ENCODE measurements at regions not wholly inside any gene's neighbourhood (a gene's known extent, or its start where the extent isn't known, plus 50 kb on each side); places are given as distances from the start of the nearest gene placed in this dataset.

GRCh38 chr7:1325246-1325645 is 92.6 kb downstream of the UNCX start:
- no peak for TF ChIP-seq CTCF (IDR thresholded peaks at IDR 0.05; ENCODE audit: borderline replicate concordance, extremely low read depth, low read length, poor library complexity, severe bottlenecking)
- no peak for TF ChIP-seq EZH2 (IDR thresholded peaks at IDR 0.05; ENCODE audit: borderline replicate concordance, low read depth, low read length, severe bottlenecking)

Data from DND-41 (cell line).